NCI-H1105 treated with DMSO at 0.1 percent for 48 hours (cell line): ENCODE measurements at regions not wholly inside any gene's neighbourhood (a gene's known extent, or its start where the extent isn't known, plus 50 kb on each side); places are given as distances from the start of the nearest gene placed in this dataset.
"Not testable (repeated sequence)": the region's sequence is repeated elsewhere in the genome, so short reads cannot be mapped to it uniquely, and the experiment has no call there.

Experiments
- DNase-seq: peaks from one replicate; lab custom pipeline; 2025; lab: John Stamatoyannopoulos, UW

- DNase-seq = not testable (repeated sequence)
Measured at GRCh38 chr13:18240086-18240485, 941.5 kb downstream of the TUBA3C start.

DNA sequence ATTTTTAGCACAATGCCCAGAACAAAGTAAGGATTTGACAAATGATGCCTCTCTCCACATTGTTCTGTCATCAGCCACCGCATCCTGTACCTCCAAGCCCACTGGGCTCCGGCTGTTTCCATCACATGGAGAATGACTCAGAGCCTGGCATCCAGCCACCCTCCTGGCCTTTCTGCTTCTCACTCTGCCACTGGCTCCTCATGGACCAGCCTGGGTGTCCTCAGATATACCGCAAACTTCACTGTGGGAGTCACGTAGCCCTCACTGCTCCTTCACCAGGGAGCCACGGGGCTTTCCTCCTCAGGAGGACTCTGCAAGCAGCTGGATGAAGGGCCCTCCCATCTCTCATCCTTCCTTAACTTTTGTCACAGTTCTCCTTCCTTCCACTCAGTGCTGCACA is 943.0 kb downstream of the TUBA3C start:
- not testable (repeated sequence) for DNase-seq

DNA sequence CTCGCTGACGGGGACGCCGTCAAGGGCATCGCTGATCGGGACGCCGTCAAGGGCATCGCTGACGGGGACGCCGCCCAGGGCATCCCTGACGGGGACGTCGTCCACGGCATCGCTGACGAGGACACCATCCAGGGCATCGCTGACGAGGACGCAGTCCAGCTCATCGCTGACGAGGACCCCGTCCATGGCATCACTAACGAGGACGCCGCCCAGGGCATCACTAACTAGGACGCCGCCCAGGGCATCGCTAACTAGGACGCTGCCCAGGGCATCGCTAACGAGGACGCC is 945.2 kb downstream of the TUBA3C start:
- no peak for DNase-seq

DNA sequence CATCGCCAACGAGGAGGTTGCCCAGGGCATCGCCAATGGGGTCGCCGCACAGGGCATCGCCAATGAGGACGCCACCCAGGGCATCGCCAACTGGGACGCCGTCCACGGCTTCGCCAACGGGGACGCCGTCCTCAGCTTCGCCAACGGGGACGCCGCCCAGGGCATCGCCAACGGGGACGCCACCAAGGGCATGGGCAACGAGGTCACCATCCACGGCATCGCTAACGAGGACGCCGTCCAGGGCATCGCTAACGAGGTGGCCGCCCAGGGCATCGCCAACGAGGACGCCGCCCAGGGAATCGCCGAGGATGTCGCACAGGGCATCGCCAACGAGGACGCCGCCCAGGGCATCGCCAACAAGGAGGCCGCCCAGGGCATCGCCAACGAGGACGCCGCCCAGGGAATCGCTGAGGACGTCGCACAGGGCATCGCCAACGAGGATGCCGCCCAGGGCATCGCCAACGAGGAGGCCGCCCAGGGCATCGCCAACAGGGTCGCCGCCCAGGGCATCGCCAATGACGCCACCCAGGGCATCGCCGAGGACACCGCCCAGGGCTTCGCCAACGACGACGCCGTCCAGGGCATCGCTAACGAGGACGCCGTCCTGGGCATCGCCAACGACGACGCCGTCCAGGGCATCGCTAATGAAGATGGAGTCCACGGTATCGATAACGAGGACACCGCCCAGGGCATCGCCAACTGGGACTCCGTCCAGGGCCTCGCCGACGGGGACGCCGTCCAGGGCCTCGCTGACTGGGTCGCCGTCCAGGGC is 945.7 kb downstream of the TUBA3C start:
- DNase-seq = no peak

- no peak for DNase-seq
Measured at GRCh38 chr13:18235172-18235571, 946.5 kb downstream of the TUBA3C start.

DNA sequence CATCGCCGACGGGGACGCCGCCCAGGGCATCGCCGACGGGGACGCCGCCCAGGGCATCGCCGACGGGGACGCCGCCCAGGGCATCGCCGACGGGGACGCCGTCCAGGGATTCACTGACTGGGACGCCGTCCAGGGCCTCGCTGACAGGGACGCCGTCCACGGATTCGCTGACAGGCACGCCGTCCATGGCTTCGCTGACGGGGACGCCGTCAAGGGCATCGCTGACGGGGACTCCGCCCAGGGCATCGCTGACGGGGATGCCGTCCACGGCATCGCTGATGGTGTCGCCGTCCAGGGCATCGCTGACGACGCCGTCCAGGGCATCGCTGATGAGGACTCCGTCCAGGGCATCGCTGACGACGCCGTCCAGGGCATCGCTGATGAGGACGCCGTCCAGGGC is 947.2 kb downstream of the TUBA3C start:
- not testable (repeated sequence) for DNase-seq

DNA sequence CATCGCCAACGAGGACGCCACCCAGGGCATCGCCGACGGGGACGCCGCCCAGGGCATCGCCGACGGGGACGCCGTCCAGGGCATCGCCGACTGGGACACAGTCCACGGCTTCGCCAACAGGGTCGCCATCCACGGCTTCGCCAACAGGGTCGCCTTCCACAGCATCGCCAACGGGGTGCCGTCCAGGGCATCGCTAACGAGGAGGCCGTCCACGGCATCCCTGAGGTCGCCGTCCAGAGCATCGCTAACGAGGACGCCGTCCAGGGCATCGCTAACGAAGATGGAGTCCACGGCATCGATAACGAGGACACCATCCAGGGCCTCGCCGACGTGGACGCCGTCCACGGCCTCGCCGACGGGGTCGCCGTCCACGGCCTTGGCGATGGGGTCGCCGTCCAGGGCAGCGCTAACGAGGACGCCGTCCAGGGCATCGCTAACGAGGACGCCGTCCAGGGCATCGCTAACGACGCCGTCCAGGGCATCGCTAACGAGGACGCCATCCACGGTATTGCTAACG is 947.8 kb downstream of the TUBA3C start:
- DNase-seq = no peak

DNA sequence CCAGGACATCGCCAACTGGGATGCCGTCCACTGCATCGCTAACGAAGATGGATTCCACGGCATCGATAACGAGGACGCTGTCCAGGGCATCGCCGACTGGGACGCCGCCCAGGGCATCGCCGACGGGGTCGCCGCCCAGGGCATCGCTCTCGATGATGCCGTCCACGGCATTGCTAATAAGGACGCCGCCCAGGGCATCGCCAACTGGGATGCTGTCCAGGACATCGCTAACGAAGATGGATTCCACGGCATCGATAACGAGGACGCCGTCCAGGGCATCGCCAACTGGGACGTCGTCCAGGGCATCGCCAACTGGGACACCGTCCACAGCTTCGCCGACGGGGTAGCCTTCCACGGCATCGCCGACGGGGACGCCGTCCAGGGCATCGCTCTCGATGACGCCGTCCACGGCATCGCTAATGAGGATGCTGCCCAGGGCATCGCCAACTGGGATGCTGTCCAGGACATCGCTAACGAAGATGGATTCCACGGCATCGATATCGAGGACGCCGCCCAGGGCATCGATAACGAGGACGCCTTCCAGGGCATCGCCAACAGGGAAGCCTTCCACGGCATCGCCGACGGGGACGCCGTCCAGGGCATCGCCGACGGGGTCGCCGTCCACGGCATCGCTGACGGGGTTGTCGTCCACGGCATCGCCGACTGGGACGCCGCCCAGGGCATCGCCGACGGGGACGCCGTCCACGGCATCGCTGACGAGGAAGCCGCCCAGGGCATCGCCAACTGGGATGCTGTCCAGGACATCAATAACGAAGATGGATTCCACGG is 948.4 kb downstream of the TUBA3C start:
- DNase-seq = no peak

GRCh38 chr13:18232298-18232993 is 949.2 kb downstream of the TUBA3C start:
- DNase-seq = no peak

DNA sequence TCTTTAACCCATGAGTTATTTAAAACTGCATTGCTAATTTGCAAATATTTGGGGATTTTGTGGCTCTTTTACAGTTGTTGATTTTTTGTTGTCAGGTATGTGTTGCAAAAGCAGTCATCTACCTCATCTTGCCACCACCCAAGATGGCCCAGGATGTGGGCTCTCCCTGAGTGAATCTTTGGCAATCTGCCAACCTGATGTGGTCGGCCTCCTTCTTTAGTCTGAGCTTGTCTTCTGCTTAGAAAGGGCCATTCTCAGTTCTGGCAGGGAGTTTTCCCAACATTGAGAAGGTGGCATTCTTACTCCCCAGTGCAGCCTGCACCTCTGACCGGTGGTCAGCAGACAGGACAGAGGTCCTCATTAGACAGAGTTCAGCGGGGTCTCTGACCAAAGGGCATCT is 957.2 kb downstream of the TUBA3C start:
- DNase-seq = not testable (repeated sequence)

DNA sequence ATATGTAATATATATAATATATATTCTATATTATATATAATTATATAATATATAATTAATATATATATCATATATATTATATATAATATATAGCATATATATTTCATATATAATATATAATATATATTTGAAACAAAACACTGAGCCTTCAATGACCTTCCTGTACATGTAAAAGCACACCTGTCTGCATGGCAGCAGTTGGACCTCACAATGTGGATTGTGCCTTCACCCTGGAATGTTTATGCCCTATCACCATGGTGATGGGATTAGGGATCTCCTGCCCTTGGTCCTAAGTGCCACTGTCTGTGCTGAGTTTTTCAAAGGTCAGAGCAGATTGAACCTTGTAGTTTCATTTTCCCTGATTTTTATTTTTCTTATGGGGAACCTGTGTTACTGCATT is 966.9 kb downstream of the TUBA3C start:
- DNase-seq = not testable (repeated sequence)

DNA sequence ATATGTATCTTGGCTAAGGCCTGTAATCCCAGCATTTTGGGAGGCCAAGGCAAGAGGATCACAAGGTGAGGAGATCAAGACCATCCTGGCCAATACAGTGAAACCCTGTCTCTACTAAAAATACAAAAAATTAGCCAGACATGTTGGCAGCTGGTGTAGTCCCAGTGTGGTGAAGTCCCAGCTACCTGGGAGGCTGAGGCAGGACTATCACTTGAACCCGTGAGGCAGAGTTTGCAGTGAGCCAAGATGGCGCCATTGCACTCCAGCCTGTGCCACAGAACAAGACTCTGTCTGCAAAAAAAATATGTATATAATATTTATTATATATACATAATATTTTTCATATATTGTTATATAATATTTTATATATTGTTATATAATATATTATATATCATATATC is 968.1 kb downstream of the TUBA3C start:
- DNase-seq = not testable (repeated sequence)

DNA sequence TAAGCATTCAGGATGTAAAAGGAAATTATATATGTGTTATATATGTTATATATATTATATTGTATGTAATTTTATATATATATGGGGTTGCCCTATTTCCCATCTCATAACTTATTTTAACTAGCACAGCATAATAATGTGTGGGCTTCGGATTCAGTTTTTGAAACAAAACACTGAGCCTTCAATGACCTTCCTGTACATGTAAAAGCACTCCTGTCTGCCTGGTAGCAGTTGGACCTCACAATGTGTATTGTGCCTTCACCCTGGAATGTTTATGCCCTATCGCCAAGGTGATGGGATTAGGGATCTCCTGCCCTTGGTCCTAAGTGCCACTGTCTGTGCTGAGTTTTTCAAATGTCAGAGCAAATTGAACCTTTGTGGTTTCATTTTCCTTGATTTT is 968.8 kb downstream of the TUBA3C start:
- no peak for DNase-seq

GRCh38 chr13:18211752-18212560 is 969.7 kb downstream of the TUBA3C start:
- DNase-seq = not testable (repeated sequence)

- DNase-seq = not testable (repeated sequence)
Measured at GRCh38 chr13:18204614-18205178, 976.9 kb downstream of the TUBA3C start.

DNA sequence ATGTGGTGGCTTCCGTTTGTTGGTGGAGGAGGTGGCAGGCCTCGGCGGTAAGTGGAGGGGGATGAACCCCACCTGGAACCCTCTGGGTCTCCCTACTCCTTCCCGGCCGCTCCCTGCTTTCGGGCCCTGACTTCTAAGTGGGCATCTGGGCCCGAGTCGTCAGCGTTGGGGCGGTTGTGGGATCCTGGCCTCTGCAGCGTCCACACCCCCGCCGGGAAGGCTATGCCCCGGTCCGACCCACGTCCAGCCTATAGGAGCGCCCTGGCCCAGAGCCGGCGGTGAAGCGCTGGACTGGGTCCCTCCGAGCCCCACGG is 986.3 kb downstream of the TUBA3C start:
- DNase-seq = not testable (repeated sequence)

- DNase-seq = not testable (repeated sequence)
Measured at GRCh38 chr13:18194631-18195364, 986.8 kb downstream of the TUBA3C start.

GRCh38 chr13:18194104-18194503 is 987.5 kb downstream of the TUBA3C start:
- DNase-seq = peak; percentile 6
